ENCODE measurements at regions not wholly inside any gene's neighbourhood (a gene's known extent, or its start where the extent isn't known, plus 50 kb on each side); places are given as distances from the start of the nearest gene placed in this dataset.

DNA sequence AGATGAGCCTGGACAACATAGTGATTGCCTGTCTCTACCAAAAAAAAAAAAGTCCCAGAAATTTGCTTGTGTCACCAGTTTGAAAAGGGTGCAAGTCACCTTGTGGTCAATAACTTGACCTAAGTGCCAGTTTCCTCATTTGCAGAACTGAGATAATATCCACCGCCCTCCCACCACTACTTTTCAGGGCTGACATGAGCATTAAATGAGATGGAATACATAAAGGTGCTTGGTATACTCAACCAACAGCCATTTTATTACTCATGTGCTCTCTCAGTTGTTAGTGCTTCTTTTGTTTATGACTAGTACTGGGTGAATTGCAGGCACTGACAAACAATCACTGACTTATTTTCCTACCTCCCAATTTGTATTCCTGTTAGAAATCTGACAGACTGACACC lies 340.5 kb upstream of the SATB1 start:
- TF ChIP-seq, protein P1, sequence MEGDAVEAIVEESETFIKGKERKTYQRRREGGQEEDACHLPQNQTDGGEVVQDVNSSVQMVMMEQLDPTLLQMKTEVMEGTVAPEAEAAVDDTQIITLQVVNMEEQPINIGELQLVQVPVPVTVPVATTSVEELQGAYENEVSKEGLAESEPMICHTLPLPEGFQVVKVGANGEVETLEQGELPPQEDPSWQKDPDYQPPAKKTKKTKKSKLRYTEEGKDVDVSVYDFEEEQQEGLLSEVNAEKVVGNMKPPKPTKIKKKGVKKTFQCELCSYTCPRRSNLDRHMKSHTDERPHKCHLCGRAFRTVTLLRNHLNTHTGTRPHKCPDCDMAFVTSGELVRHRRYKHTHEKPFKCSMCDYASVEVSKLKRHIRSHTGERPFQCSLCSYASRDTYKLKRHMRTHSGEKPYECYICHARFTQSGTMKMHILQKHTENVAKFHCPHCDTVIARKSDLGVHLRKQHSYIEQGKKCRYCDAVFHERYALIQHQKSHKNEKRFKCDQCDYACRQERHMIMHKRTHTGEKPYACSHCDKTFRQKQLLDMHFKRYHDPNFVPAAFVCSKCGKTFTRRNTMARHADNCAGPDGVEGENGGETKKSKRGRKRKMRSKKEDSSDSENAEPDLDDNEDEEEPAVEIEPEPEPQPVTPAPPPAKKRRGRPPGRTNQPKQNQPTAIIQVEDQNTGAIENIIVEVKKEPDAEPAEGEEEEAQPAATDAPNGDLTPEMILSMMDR (IDR thresholded peaks at IDR 0.05) = no peak
- TF ChIP-seq POLR2A (IDR thresholded peaks at IDR 0.05) = no peak
